ENCODE measurements at regions not wholly inside any gene's neighbourhood (a gene's known extent, or its start where the extent isn't known, plus 50 kb on each side); places are given as distances from the start of the nearest gene placed in this dataset.

GRCh38 chr3:164927728-164928127 lies 150.6 kb downstream of the SI start:
- ATAC-seq (ENCODE audit: poor library complexity) = no peak
- no peak for DNase-seq
- intact Hi-C loops (cut with DNase I) = no loop called here

- intact Hi-C loops (cut with DNase I) = no loop called here
- ATAC-seq (ENCODE audit: poor library complexity) (no peak), DNase-seq (no peak)
Observed at GRCh38 chr3:164918905-164919304, 159.4 kb downstream of the SI start.

DNA sequence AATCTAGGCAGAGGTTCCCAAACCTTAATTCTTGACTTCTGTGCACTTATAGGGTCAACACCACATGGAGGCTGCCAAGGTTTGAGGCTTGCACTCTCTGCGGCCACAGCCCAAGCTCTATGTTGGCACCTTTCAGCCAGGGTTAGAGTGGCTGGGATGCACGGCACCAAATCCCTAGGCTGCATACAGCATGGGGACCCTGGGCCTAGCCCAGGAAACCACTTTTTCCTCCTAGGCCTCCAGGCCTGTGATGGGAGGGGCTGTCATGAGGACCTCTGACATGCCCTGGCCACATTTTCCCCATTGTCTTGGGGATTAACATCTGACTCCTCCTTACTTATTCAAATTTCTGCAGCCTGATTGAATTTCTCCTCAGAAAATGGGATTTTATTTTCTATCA lies 165.4 kb downstream of the SI start:
- no peak for ATAC-seq (ENCODE audit: poor library complexity)
- no peak for DNase-seq
- intact Hi-C loops (cut with DNase I) = no loop called here

- DNase-seq (no peak), ATAC-seq (ENCODE audit: poor library complexity) (no peak)
- intact Hi-C loops (cut with DNase I) = no loop called here
Observed at GRCh38 chr3:164903820-164904451, 174.4 kb downstream of the SI start.

DNA sequence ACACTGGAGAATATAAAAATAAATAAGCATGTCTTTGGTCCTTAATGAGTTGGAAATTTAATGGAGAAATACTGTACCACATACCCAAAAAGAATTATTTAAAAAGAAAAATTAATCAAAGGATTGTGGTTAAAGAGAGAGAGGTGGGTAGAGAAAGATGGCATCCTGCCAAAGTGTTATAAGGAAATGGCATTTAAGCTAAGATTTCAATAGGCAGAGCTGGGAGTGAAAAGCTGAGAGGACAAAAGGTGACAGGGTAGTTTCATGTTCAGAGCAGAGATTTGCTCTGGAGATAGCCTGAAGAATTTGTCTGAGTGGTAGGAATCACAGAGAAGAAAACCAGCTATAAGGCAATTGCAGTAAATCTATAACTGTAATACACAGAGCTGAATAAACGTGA lies 181.0 kb downstream of the SI start:
- no peak for DNase-seq
- intact Hi-C loops (cut with DNase I) = no loop called here
- no peak for ATAC-seq (ENCODE audit: poor library complexity)

GRCh38 chr3:164890061-164890460 lies 188.2 kb downstream of the SI start:
- ATAC-seq (ENCODE audit: poor library complexity) (no peak), DNase-seq (no peak)
- intact Hi-C loops (cut with DNase I) = no loop called here

GRCh38 chr3:164883171-164883570 lies 195.1 kb downstream of the SI start:
- intact Hi-C loops (cut with DNase I) = no loop called here
- DNase-seq (no peak), ATAC-seq (ENCODE audit: poor library complexity) (no peak)

- intact Hi-C loops (cut with DNase I) = no loop called here
- DNase-seq (no peak), ATAC-seq (ENCODE audit: poor library complexity) (no peak)
Observed at GRCh38 chr3:164879201-164879600, 199.1 kb downstream of the SI start.

DNA sequence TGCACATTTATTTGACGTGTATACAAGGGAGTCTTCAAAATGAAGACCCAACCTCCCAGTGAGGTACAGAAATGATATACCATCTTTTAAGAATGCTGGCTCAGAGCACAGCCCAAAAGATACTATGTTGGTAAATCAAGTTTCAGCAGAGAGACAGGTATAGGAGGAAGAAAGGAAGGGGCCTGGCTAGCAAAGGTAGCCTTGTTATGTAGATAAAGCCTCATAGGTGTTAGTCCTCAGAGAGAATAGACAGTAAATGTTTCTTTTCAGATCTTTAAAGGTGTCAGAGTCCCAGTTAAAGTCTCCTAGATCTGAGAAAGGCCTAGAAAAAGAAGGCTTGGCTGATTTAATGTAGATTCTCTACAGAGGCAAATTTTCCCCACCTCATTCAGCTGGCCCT lies 213.8 kb downstream of the SI start:
- intact Hi-C loops (cut with DNase I) = no loop called here
- no peak for ATAC-seq (ENCODE audit: poor library complexity)
- DNase-seq = no peak

GRCh38 chr3:164852866-164853265 lies 225.4 kb downstream of the SI start:
- intact Hi-C loops (cut with DNase I) = no loop called here
- no peak for ATAC-seq (ENCODE audit: poor library complexity)
- no peak for DNase-seq

DNA sequence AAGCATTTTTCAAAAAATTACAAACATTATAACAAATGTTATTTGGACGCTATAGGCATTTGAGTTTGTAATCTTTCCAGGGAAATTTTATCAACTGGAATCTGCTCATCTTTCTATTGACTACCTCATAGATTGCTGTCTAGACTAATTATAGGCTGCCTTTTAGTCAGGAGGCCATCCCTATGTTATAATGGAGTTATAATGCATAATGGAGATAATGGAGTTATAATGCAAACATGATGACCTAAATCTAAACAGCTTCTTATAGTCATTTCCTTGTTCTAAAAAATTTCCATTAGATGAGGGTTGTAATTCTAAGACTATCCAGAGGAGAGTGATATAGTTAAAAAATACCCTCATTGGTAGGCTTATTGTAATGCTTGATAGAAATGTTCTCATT lies 226.4 kb downstream of the SI start:
- intact Hi-C loops (cut with DNase I) = no loop called here
- ATAC-seq (ENCODE audit: poor library complexity) (no peak), DNase-seq (no peak)

GRCh38 chr3:164851204-164851603 lies 227.1 kb downstream of the SI start:
- DNase-seq = no peak
- intact Hi-C loops (cut with DNase I) = no loop called here
- no peak for ATAC-seq (ENCODE audit: poor library complexity)

DNA sequence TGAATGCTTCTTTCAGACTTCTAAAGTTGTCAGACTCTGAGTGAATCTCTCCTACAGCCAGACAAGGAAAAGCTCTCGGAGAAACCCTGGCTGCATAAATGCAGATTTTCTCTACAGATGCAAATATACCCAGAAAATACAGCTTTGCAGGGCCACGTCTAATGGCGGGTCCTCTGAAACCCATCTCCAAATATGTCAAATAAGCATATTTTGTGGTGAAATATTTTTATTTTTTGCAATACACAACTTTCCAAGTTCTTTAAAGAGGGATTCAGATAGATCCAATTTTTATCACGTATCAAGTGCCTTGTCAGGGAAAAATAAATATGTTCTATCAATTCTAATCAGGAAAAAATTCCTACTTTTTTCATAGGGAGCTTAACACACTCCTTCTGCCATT lies 229.4 kb downstream of the SI start:
- ATAC-seq (ENCODE audit: poor library complexity) (no peak), DNase-seq (no peak)
- intact Hi-C loops (cut with DNase I) = no loop called here

GRCh38 chr3:164845739-164846138 lies 232.6 kb downstream of the SI start:
- DNase-seq = no peak
- no peak for ATAC-seq (ENCODE audit: poor library complexity)
- intact Hi-C loops (cut with DNase I) = no loop called here

- intact Hi-C loops (cut with DNase I) = no loop called here
- no peak for ATAC-seq (ENCODE audit: poor library complexity)
- no peak for DNase-seq
Observed at GRCh38 chr3:164832216-164832615, 246.1 kb downstream of the SI start.

DNA sequence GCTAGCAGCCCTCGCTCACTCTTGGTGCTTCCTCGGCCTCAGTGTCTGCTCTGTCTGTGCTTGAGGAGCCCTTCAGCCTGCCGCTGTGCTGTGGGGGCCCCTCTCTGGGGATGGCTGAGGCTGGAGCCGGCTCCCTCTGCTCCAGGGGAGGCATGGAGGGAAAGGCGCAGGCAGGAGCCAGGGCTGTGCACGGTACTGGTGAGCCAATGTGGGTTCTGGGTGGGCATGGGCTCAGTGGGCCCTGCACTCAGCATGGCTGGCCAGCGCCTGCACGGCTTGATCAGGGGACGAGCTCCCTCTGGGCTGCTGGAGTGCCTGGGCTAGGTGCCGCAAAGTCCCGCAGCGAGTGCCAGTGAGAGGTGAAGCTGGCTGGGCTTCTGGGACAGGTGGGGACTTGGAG lies 260.0 kb downstream of the SI start:
- no peak for ATAC-seq (ENCODE audit: poor library complexity)
- no peak for DNase-seq
- intact Hi-C loops (cut with DNase I) = no loop called here

GRCh38 chr3:164814106-164814505 lies 264.2 kb downstream of the SI start:
- intact Hi-C loops (cut with DNase I) = no loop called here
- DNase-seq (no peak), ATAC-seq (ENCODE audit: poor library complexity) (no peak)

DNA sequence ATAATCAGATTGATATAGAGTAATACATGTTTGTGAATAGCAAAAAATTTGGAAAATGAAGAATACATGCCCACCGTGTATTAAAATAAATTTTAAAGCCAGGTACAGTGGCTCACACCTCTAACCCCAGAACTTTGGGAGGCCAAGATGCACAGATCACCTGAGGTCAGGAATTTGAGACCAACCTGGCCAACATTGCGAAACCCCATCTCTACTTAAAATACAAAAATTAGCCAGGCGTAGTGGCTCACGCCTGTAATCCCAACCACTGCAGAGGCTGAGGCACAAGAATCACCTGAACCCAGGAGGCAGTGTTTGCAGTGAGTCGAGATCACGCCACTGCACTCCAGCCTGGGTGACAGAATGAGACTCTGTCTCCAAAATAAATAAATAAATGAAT lies 266.3 kb downstream of the SI start:
- ATAC-seq (ENCODE audit: poor library complexity) = no peak
- intact Hi-C loops (cut with DNase I) = no loop called here

GRCh38 chr3:164806188-164806587 lies 272.1 kb downstream of the SI start:
- intact Hi-C loops (cut with DNase I) = no loop called here
- ATAC-seq (ENCODE audit: poor library complexity) = no peak

More for the DNA sequence above, 266.3 kb downstream of the SI start:
- DNase-seq = no peak

DNA sequence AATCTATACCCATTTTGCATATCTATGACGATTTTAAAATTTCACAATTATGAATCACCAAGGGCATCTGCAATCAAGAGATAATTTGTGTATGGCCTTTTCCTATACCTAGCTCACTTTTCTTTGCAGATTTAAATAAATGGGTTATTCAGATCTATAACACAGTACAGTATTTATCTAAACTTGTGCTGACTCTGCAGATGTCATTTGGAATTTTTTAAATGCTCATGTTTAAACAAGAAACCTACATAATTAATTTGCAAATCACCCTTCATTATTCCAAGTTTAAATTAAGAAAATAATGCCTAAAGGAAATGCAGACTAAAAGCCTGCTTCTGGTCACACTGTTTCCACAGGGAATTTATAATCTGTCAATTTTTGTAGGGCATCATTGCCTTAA lies 284.2 kb downstream of the SI start:
- DNase-seq (no peak), ATAC-seq (ENCODE audit: poor library complexity) (no peak)
- intact Hi-C loops (cut with DNase I) = no loop called here

More at GRCh38 chr3:164806188-164806587, 272.1 kb downstream of the SI start:
- no peak for DNase-seq

- DNase-seq (no peak), ATAC-seq (ENCODE audit: poor library complexity) (no peak)
- intact Hi-C loops (cut with DNase I) = no loop called here
Observed at GRCh38 chr3:164791263-164791662, 287.0 kb downstream of the SI start.
